Activated CD8-positive, alpha-beta T cell treated with anti-CD3 and anti-CD28 coated beads for 36 hours (primary cell): ENCODE measurements at regions not wholly inside any gene's neighbourhood (a gene's known extent, or its start where the extent isn't known, plus 50 kb on each side); places are given as distances from the start of the nearest gene placed in this dataset.

Experiments
- ATAC-seq: fragments of 200-7000 bp; cut with Tn5 transposase; one replicate; pipeline ENCODE4 v1.10.0; 2021; ENCODE audit warnings: mild to moderate bottlenecking, moderate library complexity
- CTCF ChIA-PET: fragments of 350-600 bp; sonication (Branson Sonifier 250); formaldehyde crosslinking; loops from one replicate; lab custom pipeline; 2021; ENCODE audit warnings: antibody characterized with exemption; lab: Charles Lee
- POLR2A ChIA-PET: fragments of 350-600 bp; sonication (Branson Sonifier 250); formaldehyde crosslinking; loops from one replicate; lab custom pipeline; 2021; ENCODE audit warnings: antibody characterized with exemption; lab: Charles Lee
- DNase-seq: peaks from one replicate; pipeline ENCODE4 v3.0.0-alpha.2; 2020
- H3K27ac Mint-ChIP-seq: one replicate; pipeline ENCODE4 v1.8.0; 2021; ENCODE audit warnings: mild to moderate bottlenecking, mixed read lengths
- H3K27me3 Mint-ChIP-seq: one replicate; pipeline ENCODE4 v1.8.0; 2021; ENCODE audit warnings: mixed read lengths
- H3K36me3 Mint-ChIP-seq: one replicate; pipeline ENCODE4 v1.8.0; 2021; ENCODE audit warnings: low read depth, mixed read lengths
- H3K4me1 Mint-ChIP-seq: one replicate; pipeline ENCODE4 v1.8.0; 2021; ENCODE audit warnings: low read depth, mixed read lengths
- H3K4me3 Mint-ChIP-seq: one replicate; pipeline ENCODE4 v1.8.0; 2021; ENCODE audit warnings: mild to moderate bottlenecking, moderate library complexity, mixed read lengths
- H3K9me3 Mint-ChIP-seq: one replicate; pipeline ENCODE4 v1.8.0; 2021; ENCODE audit warnings: mixed read lengths
- intact Hi-C: fragments of 100-400 bp; cut with micrococcal nuclease; formaldehyde crosslinking; loops from one replicate; pipeline ENCODE4 v1.10.0; 2022
- TF ChIP-seq, protein P1 (sequence below): fragments of 200-600 bp; IDR thresholded peaks from one replicate; pipeline ENCODE4 v1.8.0; 2022; ENCODE audit warnings: antibody characterized with exemption, mild to moderate bottlenecking

DNA sequence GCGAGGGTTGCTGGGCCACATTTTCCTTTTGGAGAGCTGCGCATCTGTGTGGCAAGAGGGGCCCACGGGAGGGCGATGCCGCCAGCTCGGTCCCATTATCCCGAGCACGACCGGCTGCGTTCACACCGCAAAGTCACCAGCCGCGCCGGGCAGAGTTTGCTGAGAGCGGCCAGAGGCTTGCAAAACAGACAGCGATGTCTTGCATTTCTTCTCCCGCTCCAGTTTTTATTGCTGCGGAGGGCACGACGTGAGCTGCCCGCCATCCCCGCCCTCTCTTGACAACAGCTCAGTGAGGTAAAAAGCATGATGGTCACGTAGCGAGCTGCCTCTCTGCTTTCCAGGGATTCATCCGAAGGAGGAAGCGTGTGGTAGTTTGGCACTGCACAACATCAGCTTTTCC, 102.1 kb upstream of the TENM3 start:
- POLR2A ChIA-PET, result no interaction called here
- Mint-ChIP-seq H3K4me1 (peaks cover 16% of the 10 kb centered on the region), H3K9me3 (no peaks in the 10 kb centered on the region), H3K27me3 (peaks cover 65% of the 10 kb centered on the region), H3K4me3 (no peak overlapping the region), H3K36me3 (no peaks in the 10 kb centered on the region), H3K27ac (no peak overlapping the region)
- TF ChIP-seq, protein P1, sequence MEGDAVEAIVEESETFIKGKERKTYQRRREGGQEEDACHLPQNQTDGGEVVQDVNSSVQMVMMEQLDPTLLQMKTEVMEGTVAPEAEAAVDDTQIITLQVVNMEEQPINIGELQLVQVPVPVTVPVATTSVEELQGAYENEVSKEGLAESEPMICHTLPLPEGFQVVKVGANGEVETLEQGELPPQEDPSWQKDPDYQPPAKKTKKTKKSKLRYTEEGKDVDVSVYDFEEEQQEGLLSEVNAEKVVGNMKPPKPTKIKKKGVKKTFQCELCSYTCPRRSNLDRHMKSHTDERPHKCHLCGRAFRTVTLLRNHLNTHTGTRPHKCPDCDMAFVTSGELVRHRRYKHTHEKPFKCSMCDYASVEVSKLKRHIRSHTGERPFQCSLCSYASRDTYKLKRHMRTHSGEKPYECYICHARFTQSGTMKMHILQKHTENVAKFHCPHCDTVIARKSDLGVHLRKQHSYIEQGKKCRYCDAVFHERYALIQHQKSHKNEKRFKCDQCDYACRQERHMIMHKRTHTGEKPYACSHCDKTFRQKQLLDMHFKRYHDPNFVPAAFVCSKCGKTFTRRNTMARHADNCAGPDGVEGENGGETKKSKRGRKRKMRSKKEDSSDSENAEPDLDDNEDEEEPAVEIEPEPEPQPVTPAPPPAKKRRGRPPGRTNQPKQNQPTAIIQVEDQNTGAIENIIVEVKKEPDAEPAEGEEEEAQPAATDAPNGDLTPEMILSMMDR, result no peak
- intact Hi-C loops, result no loop called here
- ATAC-seq (no peak), DNase-seq (no peak)
- CTCF ChIA-PET, result no interaction called here

- TF ChIP-seq, protein P1, result no peak
- DNase-seq (peak; percentile 4), ATAC-seq (no peak)
- CTCF ChIA-PET, result no interaction called here
- no peak overlapping the region for H3K4me3 Mint-ChIP-seq
- no peaks in the 10 kb centered on the region for H3K9me3 Mint-ChIP-seq
- peaks cover 16% of the 10 kb centered on the region for H3K4me1 Mint-ChIP-seq
- intact Hi-C loops, result no loop called here
- POLR2A ChIA-PET, result no interaction called here
- H3K36me3 Mint-ChIP-seq, result no peaks in the 10 kb centered on the region
- H3K27ac Mint-ChIP-seq, result no peak overlapping the region
- peaks cover 58% of the 10 kb centered on the region for H3K27me3 Mint-ChIP-seq
Observed at GRCh38 chr4:182142176-182143085, 100.8 kb upstream of the TENM3 start.

DNA sequence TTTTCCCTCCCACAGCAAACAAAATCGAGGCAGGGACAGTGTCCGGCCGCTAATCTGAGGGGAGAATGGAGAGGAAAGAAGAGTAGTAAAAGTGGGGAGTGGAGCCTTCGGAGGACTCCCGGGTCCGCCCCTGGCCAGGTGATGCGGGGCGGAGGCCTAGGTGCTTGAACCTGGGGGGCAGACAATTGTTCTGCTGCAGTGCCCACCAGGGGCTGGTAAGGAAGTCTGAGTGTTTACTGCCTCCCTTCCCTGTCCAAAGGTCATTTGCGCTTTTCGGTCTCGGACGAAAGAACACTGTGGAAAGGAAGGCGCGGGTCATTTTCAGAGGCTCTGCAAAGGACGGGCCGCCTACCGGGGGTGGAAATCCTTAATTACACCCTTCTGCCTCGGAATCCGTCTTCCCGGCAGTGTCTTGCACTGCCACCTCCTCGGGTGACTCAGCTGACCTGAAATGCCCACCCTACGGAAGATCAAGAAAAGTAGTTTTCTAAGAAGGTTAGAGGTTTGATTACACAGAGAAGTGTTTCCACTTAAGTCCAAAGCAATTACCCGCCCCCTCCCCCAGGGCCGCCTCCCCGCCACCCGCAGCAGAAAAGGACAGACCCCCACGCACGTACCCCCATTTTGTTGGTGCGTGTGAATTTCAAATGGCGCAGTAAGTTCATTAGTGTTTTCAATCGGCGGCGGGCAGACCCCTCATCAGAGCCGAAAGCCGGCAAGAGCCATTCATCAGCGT, 99.9 kb upstream of the TENM3 start:
- intact Hi-C loops, result no loop called here
- peaks cover 16% of the 10 kb centered on the region for H3K4me1 Mint-ChIP-seq
- TF ChIP-seq, protein P1, result no peak
- no peaks in the 10 kb centered on the region for H3K36me3 Mint-ChIP-seq
- no peak for ATAC-seq
- H3K9me3 Mint-ChIP-seq, result no peaks in the 10 kb centered on the region
- H3K27ac Mint-ChIP-seq, result no peak overlapping the region
- H3K27me3 Mint-ChIP-seq, result peaks cover 55% of the 10 kb centered on the region
- peak overlapping the region; percentile 59 for H3K4me3 Mint-ChIP-seq
- DNase-seq, result peak; percentile 4
- ChIA-PET CTCF (no interaction called here), POLR2A (no interaction called here)

DNA sequence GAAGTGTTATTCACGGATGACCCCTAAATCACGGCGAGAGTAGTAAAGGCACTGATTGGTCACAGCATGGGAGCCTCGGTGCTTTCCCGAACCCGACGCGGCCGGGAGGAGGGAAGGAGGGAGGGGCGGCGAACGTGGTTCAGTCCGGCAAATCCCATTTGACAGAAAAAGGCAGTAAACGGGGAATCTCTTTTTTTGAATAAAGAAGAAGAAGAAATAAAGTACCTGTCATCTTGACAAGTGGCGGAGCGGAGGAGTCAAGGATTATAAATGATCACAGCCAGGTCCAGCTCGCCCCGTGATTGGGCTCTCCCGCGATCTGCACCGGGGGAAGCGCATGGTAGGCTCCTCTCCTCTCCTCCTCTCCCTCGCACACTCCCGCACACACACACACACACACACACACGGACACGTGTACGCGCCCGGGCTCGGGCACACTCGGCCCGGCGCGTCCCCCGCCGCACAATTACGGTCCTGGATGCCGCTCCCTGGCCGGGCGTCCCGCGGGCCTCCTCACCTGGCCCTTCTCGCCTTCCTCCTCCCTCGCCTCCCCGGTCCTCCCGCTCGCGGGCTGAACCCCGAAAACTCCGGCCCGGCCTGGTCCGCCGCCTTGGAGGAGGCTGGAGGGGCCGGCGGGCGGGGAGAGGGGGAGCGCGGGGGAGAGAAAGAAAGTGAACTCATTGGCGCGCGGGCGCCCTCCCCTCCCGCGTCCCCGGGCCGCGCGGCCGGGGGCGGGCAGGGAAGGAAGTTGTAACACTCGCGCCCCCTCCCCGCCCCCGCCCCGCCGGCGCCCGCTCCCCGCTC, 99.2 kb upstream of the TENM3 start:
- DNase-seq, result peak; percentile 13
- H3K4me1 Mint-ChIP-seq, result peaks cover 16% of the 10 kb centered on the region
- peak overlapping the region; percentile 59 for H3K4me3 Mint-ChIP-seq
- peak; percentile 27 for ATAC-seq
- POLR2A ChIA-PET, result no interaction called here
- H3K9me3 Mint-ChIP-seq, result no peaks in the 10 kb centered on the region
- CTCF ChIA-PET, result no interaction called here
- intact Hi-C loops, result no loop called here
- peaks cover 52% of the 10 kb centered on the region for H3K27me3 Mint-ChIP-seq
- TF ChIP-seq, protein P1, result no peak
- H3K27ac Mint-ChIP-seq, result no peak overlapping the region
- H3K36me3 Mint-ChIP-seq, result no peaks in the 10 kb centered on the region
